Adrenal gland (tissue), 9 donors: ENCODE measurements at regions not wholly inside any gene's neighbourhood (a gene's known extent, or its start where the extent isn't known, plus 50 kb on each side); places are given as distances from the start of the nearest gene placed in this dataset.
"Not testable (repeated sequence)": the region's sequence is repeated elsewhere in the genome, so short reads cannot be mapped to it uniquely, and the experiment has no call there.

Experiments
- DNase-seq, 7 donors: peaks; one replicate each; pipeline ENCODE4 v3.0.0-alpha.2; 2019 to 2020
- H3K27ac ChIP-seq, 5 donors: fragments of 200-600 bp; sonication (generic) in 4 of 5; 1 replicate in 3 of 5; 2 replicates in 2 of 5; pipeline versions ENCODE4 v1.5.1 to v1.8.0; 2016 to 2020; ENCODE audit warnings: mild to moderate bottlenecking in 1 of 5
- H3K27me3 ChIP-seq: fragments of 200-600 bp; 2 replicates; pipeline ENCODE4 v1.8.0; 2021
- H3K36me3 ChIP-seq, 2 donors: fragments of 200-600 bp; replicated peaks in 1 of 2; 1 replicate in 1 of 2; 2 replicates in 1 of 2; pipeline versions ENCODE4 v1.5.1 to v1.8.0; 2018 to 2022
- H3K4me1 ChIP-seq, 2 donors: fragments of 200-600 bp; replicated peaks in 1 of 2; 1 replicate in 1 of 2; 2 replicates in 1 of 2; pipeline versions ENCODE4 v1.5.1 to v1.8.0; 2018 to 2021
- H3K4me3 ChIP-seq, 4 donors: fragments of 200-600 bp; sonication (generic) in 3 of 4; one replicate each; pipeline ENCODE4 v1.5.1; 2016 to 2018
- H3K9me3 ChIP-seq, 3 donors: fragments of 200-600 bp; sonication (generic) in 1 of 3; replicated peaks in 1 of 3; 1 replicate in 2 of 3; 2 replicates in 1 of 3; pipeline versions ENCODE4 v1.5.1 to v1.8.0; 2016 to 2021
- POLR2A ChIP-seq, 2 donors: fragments of 450-650 bp; IDR thresholded peaks; one replicate each; pipeline ENCODE4 v1.6.1; 2017; ENCODE audit warnings: antibody characterized with exemption in 2 of 2, mild to moderate bottlenecking in 2 of 2, moderate library complexity in 1 of 2
- WGBS, 4 donors: extraction: QIAGEN DNeasy Blood & Tissue Kit in 2 of 4; methylation state at CpG; one replicate each; pipeline versions ENCODE4 v1.1.5 to v1.1.7; 2013 to 2017; 5-methylcytosine and 5-hydroxymethylcytosine counted together
- intact Hi-C, 2 donors: fragments of 100-400 bp; cut with DNase I; formaldehyde crosslinking; loops; one replicate each; pipeline versions ENCODE4 v1.14.1 to v1.15.0; 2022 to 2023
- TF ChIP-seq, protein P1 (sequence below), 6 experiments: fragments of 450-650 bp in 4 of 6; fragments of 200-600 bp in 2 of 6; sonication (generic) in 1 of 6; IDR thresholded peaks; 1 replicate in 5 of 6; 2 replicates in 1 of 6; pipeline versions ENCODE4 v1.5.1 to v1.8.0; 2016 to 2021; ENCODE audit warnings: antibody characterized with exemption in 6 of 6, mild to moderate bottlenecking in 2 of 6, moderate library complexity in 1 of 6
- donor health status: healthy with polysubstance abuse.
- donor health status: Bipolar disorder and iron deficiency.
- donor health status: DM: yes; HTN: yes; CAD: no.
- donor health status: DM: no; HTN: no; CAD: no.
- donor health status: DM: no; HTN: no; CAD: no.

DNA sequence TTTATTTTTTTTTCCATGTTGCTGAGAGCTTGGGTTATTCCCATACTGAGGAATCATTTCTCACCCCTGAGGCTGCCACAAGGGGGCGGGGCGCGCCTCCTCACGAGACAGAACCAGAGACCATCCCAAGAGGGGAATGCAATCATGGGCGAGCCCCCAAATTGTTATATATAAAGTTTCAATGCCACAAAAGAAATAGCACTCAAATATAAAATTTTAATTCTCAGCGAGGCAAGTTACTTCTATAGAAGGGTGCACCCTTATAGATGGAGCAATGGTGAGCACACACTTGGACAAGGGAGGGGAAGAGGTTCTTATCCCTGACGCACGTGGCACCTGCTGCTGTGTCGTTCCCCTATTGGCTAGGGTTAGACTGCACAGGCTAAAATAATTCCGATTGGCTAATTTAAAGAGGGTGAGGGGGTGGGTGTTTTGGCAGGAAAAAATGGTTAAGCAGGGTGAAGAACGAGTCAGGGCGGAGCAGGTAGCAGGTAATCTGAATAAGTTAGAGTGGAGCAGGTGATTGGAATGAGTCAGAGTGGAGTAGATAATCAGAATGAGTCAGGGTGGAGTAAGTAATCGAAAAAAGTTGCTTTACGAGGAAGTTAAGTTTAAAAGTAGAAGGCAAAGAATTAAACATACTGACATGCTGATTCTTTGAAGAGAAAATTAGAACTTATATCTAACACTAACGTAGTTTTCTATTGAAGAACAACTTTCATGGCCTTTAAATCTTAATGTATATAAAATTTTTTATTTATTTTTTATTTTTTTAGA lies 177.5 kb downstream of the MTCL1 start:
- DNase-seq, result no peak
- no peak overlapping the region for H3K27ac ChIP-seq
- WGBS, 4 donors, result 72 to 78% (median 74%) methylated on average over 15 of the region's 15 CpGs
- H3K4me3 ChIP-seq, result no peak overlapping the region
- intact Hi-C loops, result no loop called here
- peaks cover 0 to 9% (median 0%) of the 10 kb centered on the region in 3 donors for H3K9me3 ChIP-seq
- H3K36me3 ChIP-seq, result no peaks in the 10 kb centered on the region
- no peaks in the 10 kb centered on the region for H3K4me1 ChIP-seq
- no peaks in the 10 kb centered on the region for H3K27me3 ChIP-seq
- TF ChIP-seq, protein P1, sequence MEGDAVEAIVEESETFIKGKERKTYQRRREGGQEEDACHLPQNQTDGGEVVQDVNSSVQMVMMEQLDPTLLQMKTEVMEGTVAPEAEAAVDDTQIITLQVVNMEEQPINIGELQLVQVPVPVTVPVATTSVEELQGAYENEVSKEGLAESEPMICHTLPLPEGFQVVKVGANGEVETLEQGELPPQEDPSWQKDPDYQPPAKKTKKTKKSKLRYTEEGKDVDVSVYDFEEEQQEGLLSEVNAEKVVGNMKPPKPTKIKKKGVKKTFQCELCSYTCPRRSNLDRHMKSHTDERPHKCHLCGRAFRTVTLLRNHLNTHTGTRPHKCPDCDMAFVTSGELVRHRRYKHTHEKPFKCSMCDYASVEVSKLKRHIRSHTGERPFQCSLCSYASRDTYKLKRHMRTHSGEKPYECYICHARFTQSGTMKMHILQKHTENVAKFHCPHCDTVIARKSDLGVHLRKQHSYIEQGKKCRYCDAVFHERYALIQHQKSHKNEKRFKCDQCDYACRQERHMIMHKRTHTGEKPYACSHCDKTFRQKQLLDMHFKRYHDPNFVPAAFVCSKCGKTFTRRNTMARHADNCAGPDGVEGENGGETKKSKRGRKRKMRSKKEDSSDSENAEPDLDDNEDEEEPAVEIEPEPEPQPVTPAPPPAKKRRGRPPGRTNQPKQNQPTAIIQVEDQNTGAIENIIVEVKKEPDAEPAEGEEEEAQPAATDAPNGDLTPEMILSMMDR (IDR thresholded peaks at IDR 0.05), result no peak
- TF ChIP-seq POLR2A (IDR thresholded peaks at IDR 0.05), result no peak

DNA sequence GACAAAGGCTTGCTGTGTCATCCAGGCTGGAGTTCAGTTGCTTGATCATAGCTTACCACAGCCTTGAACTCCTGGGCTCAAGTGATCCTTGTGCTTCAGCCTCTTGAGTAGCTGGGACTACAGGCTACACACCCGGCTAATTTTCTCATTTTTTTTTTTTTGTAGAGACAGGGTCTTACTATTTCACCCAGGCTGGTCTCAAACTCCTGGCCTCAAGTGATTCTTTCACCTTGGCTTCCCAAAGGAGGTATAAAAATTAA lies 178.0 kb downstream of the MTCL1 start:
- H3K4me1 ChIP-seq, result no peaks in the 10 kb centered on the region
- no peak overlapping the region for H3K27ac ChIP-seq
- TF ChIP-seq, protein P1 (IDR thresholded peaks at IDR 0.05), result no peak
- TF ChIP-seq POLR2A (IDR thresholded peaks at IDR 0.05), result no peak
- DNase-seq, result no peak
- H3K9me3 ChIP-seq, result peaks cover 0 to 9% (median 0%) of the 10 kb centered on the region in 3 donors
- 86 to 92% (median 88%) methylated on average over 1 of the region's 1 CpG for WGBS, 4 donors
- H3K36me3 ChIP-seq, result no peaks in the 10 kb centered on the region
- intact Hi-C loops, result no loop called here
- no peaks in the 10 kb centered on the region for H3K27me3 ChIP-seq
- H3K4me3 ChIP-seq, result no peak overlapping the region

DNA sequence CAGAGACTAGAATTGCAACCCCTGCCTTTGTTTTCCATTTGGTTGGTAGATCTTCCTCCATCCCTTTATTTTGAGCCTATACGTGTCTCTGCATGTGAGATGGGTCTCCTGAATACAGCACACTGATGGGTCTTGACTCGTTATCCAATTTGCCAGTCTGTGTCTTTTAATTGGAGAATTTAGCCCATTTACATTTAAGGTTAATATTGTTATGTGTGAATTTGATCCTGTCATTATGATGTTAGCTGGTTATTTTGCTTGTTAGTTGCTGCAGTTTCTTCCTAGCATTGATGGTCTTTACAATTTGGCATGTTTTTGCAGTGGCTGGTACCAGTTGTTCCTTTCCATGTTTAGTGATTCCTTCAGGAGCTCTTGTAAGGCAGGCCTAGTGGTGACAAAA lies 182.5 kb downstream of the MTCL1 start:
- H3K27me3 ChIP-seq, H3K9me3 ChIP-seq, intact Hi-C loops, DNase-seq, H3K36me3 ChIP-seq, H3K4me1 ChIP-seq, H3K4me3 ChIP-seq, H3K27ac ChIP-seq: not testable (repeated sequence)
- WGBS, 4 donors, result 78 to 88% (median 85%) methylated on average over 2 of the region's 2 CpGs

DNA sequence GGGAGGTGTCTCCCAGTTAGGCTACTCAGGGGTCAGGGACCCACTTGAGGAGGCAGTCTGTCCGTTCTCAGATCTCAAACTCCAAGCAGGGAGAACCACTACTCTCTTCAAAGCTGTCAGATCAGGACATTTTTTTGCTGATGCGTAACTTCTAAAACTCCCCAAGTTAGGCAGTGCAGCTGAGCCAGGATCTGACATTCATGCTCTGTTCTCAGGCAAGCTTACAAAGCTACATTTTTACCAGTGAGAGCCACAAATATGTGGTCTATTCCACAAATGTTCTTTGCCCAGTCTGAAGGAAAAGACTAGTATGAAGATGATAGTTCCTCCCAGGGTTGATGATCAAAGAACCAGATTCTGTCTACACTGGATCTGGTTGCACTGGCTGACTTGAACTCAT lies 184.1 kb downstream of the MTCL1 start:
- Histone ChIP-seq H3K36me3 (no peaks in the 10 kb centered on the region), H3K27ac (no peak overlapping the region), H3K27me3 (no peaks in the 10 kb centered on the region), H3K4me3 (no peak overlapping the region), H3K4me1 (no peaks in the 10 kb centered on the region), H3K9me3 (no peaks in the 10 kb centered on the region)
- no peak for TF ChIP-seq POLR2A (IDR thresholded peaks at IDR 0.05)
- TF ChIP-seq, protein P1 (IDR thresholded peaks at IDR 0.05), result no peak
- WGBS, 4 donors, result 52 to 72% (median 65%) methylated on average over 2 of the region's 2 CpGs
- no peak for DNase-seq
- intact Hi-C loops, result no loop called here

DNA sequence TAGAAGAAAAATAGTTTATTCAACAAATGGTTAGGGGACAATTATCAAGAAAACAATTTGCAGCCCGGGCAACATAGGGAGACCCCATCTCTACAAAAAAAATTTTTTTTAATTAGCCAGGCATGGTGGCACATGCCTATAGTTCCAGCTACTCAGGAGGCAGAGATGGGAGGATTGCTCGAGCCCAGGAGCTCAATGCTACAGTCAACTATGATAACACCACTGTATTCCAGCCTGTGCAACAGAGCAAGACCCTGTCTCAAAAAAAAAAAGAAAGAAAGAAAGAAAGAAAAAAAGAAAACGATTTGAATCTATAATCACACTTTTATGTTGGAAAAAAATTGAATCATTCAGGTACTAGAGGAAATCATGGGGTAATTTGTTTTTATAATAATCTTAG lies 185.1 kb downstream of the MTCL1 start:
- H3K27ac ChIP-seq, intact Hi-C loops, H3K36me3 ChIP-seq, H3K4me3 ChIP-seq, H3K4me1 ChIP-seq, DNase-seq, H3K9me3 ChIP-seq, H3K27me3 ChIP-seq: not testable (repeated sequence)
- 51 to 59% (median 59%) methylated on average over 3 of the region's 3 CpGs for WGBS, 4 donors
